Fibroblast of lung (primary cell): ENCODE measurements at regions not wholly inside any gene's neighbourhood (a gene's known extent, or its start where the extent isn't known, plus 50 kb on each side); places are given as distances from the start of the nearest gene placed in this dataset.

Experiments
- DNase-seq, 2 donors: peaks; one replicate each; pipeline versions ENCODE4 v3.0.0 to v3.0.0-alpha.2; 2010; ENCODE audit warnings: low read depth in 2 of 2
- H2AFZ ChIP-seq: 2 replicates; pipeline ENCODE4 v1.5.1; 2012; ENCODE audit warnings: low read length, control low read depth, inconsistent platforms
- H3K27ac ChIP-seq: 2 replicates; pipeline ENCODE4 v1.5.1; 2011; ENCODE audit warnings: low read length, control low read depth; ENCODE audit not compliant: insufficient read depth
- H3K27me3 ChIP-seq: 2 replicates; pipeline ENCODE4 v1.5.1; 2011; ENCODE audit warnings: mild to moderate bottlenecking, low read length; ENCODE audit not compliant: control insufficient read depth, insufficient read depth
- H3K36me3 ChIP-seq: 2 replicates; pipeline ENCODE4 v1.5.1; 2011; ENCODE audit warnings: low read length; ENCODE audit not compliant: control insufficient read depth, insufficient read depth
- H3K4me1 ChIP-seq: 2 replicates; pipeline ENCODE4 v1.5.1; 2011; ENCODE audit warnings: low read length; ENCODE audit not compliant: control insufficient read depth, insufficient read depth; ENCODE audit errors: extremely low read depth
- H3K4me2 ChIP-seq: 2 replicates; pipeline ENCODE4 v1.5.1; 2011; ENCODE audit warnings: low read length, control low read depth; ENCODE audit not compliant: insufficient read depth; ENCODE audit errors: extremely low read depth
- H3K4me3 ChIP-seq, 4 experiments: fragments of 200-600 bp in 1 of 4; sonication (generic) in 1 of 4; replicated peaks in 1 of 4; 2 replicates each; pipeline ENCODE4 v1.5.1; 2011 to 2016; ENCODE audit warnings: low read length in 4 of 4, low read depth in 3 of 4, mild to moderate bottlenecking in 3 of 4, control low read depth in 2 of 4, inconsistent platforms in 1 of 4, mixed read lengths in 1 of 4; ENCODE audit not compliant: insufficient read depth in 1 of 4; ENCODE audit errors: control extremely low read depth in 1 of 4
- H3K79me2 ChIP-seq: 2 replicates; pipeline ENCODE4 v1.5.1; 2012; ENCODE audit warnings: mild to moderate bottlenecking, low read length, inconsistent platforms; ENCODE audit not compliant: control insufficient read depth, insufficient read depth
- H3K9ac ChIP-seq: 2 replicates; pipeline ENCODE4 v1.5.1; 2011; ENCODE audit warnings: mild to moderate bottlenecking, low read length, control low read depth; ENCODE audit not compliant: insufficient read depth
- H3K9me3 ChIP-seq: 2 replicates; pipeline ENCODE4 v1.5.1; 2012; ENCODE audit warnings: low read depth, low read length; ENCODE audit not compliant: control insufficient read depth, insufficient read depth
- H4K20me1 ChIP-seq: 2 replicates; pipeline ENCODE4 v1.5.1; 2011; ENCODE audit warnings: low read length; ENCODE audit not compliant: control insufficient read depth, insufficient read depth; ENCODE audit errors: extremely low read depth
- CTCF ChIP-seq, 2 donors: IDR thresholded peaks in 1 of 2; conservative IDR thresholded peaks in 1 of 2; 1 replicate in 1 of 2; 2 replicates in 1 of 2; pipeline ENCODE4 v1.5.1; 2011 to 2012; ENCODE audit warnings: low read length in 2 of 2, control low read depth in 1 of 2, inconsistent platforms in 1 of 2, low read depth in 1 of 2, mild to moderate bottlenecking in 1 of 2
- EZH2 ChIP-seq: IDR thresholded peaks from 2 replicates; pipeline ENCODE4 v1.5.1; 2012; ENCODE audit warnings: low read length, control low read depth, mild to moderate bottlenecking; ENCODE audit errors: missing control alignments

GRCh38 chr4:12929784-12930183, 554.4 kb downstream of the RAB28 start:
- H3K27ac ChIP-seq: no peak overlapping the region
- no peaks in the 10 kb centered on the region for H3K4me1 ChIP-seq
- no peaks in the 10 kb centered on the region for H4K20me1 ChIP-seq
- no peak overlapping the region for H3K4me2 ChIP-seq
- no peaks in the 10 kb centered on the region for H3K27me3 ChIP-seq
- H3K9me3 ChIP-seq: no peaks in the 10 kb centered on the region
- no peak overlapping the region for H2AFZ ChIP-seq
- no peak overlapping the region for H3K9ac ChIP-seq
- no peaks in the 10 kb centered on the region for H3K79me2 ChIP-seq
- H3K36me3 ChIP-seq: no peaks in the 10 kb centered on the region
- no peak overlapping the region for H3K4me3 ChIP-seq
- no peak for DNase-seq
- no peak for TF ChIP-seq CTCF (conservative IDR thresholded peaks at IDR 0.05 in 1 of 2, IDR thresholded peaks at IDR 0.05 in 1 of 2; ENCODE audit: low read depth in 1 of 2, low read length in 2 of 2)
- no peak for TF ChIP-seq EZH2

- H3K79me2 ChIP-seq: no peaks in the 10 kb centered on the region
- DNase-seq: no peak
- no peak overlapping the region for H3K27ac ChIP-seq
- no peaks in the 10 kb centered on the region for H3K27me3 ChIP-seq
- H2AFZ ChIP-seq: no peak overlapping the region
- no peaks in the 10 kb centered on the region for H4K20me1 ChIP-seq
- no peaks in the 10 kb centered on the region for H3K36me3 ChIP-seq
- H3K9ac ChIP-seq: no peak overlapping the region
- no peaks in the 10 kb centered on the region for H3K9me3 ChIP-seq
- no peak for TF ChIP-seq CTCF (conservative IDR thresholded peaks at IDR 0.05 in 1 of 2, IDR thresholded peaks at IDR 0.05 in 1 of 2; ENCODE audit: low read depth in 1 of 2, low read length in 2 of 2)
- TF ChIP-seq EZH2: no peak
- H3K4me1 ChIP-seq: no peaks in the 10 kb centered on the region
- no peak overlapping the region for H3K4me3 ChIP-seq
- H3K4me2 ChIP-seq: no peak overlapping the region
These were observed 555.4 kb downstream of the RAB28 start for GRCh38 chr4:12928751-12929150.

- no peak for TF ChIP-seq EZH2
- no peak for TF ChIP-seq CTCF (conservative IDR thresholded peaks at IDR 0.05 in 1 of 2, IDR thresholded peaks at IDR 0.05 in 1 of 2; ENCODE audit: low read depth in 1 of 2, low read length in 2 of 2)
- H3K4me2 ChIP-seq: no peak overlapping the region
- no peaks in the 10 kb centered on the region for H3K27me3 ChIP-seq
- H3K9ac ChIP-seq: no peak overlapping the region
- H3K9me3 ChIP-seq: no peaks in the 10 kb centered on the region
- no peak overlapping the region for H2AFZ ChIP-seq
- H3K4me3 ChIP-seq: no peak overlapping the region
- H4K20me1 ChIP-seq: no peaks in the 10 kb centered on the region
- no peak for DNase-seq
- no peaks in the 10 kb centered on the region for H3K4me1 ChIP-seq
- H3K79me2 ChIP-seq: no peaks in the 10 kb centered on the region
- no peaks in the 10 kb centered on the region for H3K36me3 ChIP-seq
- no peak overlapping the region for H3K27ac ChIP-seq
These were observed 557.7 kb downstream of the RAB28 start for GRCh38 chr4:12926189-12927066.
